H54 (cell line): ENCODE measurements at regions not wholly inside any gene's neighbourhood (a gene's known extent, or its start where the extent isn't known, plus 50 kb on each side); places are given as distances from the start of the nearest gene placed in this dataset.

Experiments used
- DNase-seq: peaks from one replicate; pipeline ENCODE4 v3.0.0; 2011; ENCODE audit warnings: low spot score, mixed read lengths; ENCODE audit not compliant: insufficient read length
- FAIRE-seq: peaks from 3 replicates; lab custom pipeline; 2011; peaks lifted over from hg19 to GRCh38; lab: Jason Lieb, UNC
- POLR2A ChIP-seq: IDR thresholded peaks from 2 replicates; pipeline ENCODE4 v1.6.1; 2011; ENCODE audit warnings: low read depth, mild to moderate bottlenecking, low read length

GRCh38 chr7:3232228-3232627, 68.8 kb upstream of the SDK1 start:
- no peak for FAIRE-seq
- no peak for DNase-seq
- TF ChIP-seq POLR2A, result no peak

GRCh38 chr7:3233301-3233700, 67.8 kb upstream of the SDK1 start:
- TF ChIP-seq POLR2A, result no peak
- no peak for FAIRE-seq
- no peak for DNase-seq

- DNase-seq (no peak), FAIRE-seq (no peak)
- TF ChIP-seq POLR2A, result no peak
Measured at GRCh38 chr7:3234051-3234450, 67.0 kb upstream of the SDK1 start.

GRCh38 chr7:3234851-3235250, 66.2 kb upstream of the SDK1 start:
- FAIRE-seq (no peak), DNase-seq (no peak)
- no peak for TF ChIP-seq POLR2A

GRCh38 chr7:3235322-3235721, 65.7 kb upstream of the SDK1 start:
- FAIRE-seq (no peak), DNase-seq (no peak)
- TF ChIP-seq POLR2A, result no peak

- FAIRE-seq (no peak), DNase-seq (no peak)
- no peak for TF ChIP-seq POLR2A
Measured at GRCh38 chr7:3236268-3236667, 64.8 kb upstream of the SDK1 start.

- TF ChIP-seq POLR2A, result no peak
- FAIRE-seq, result no peak
Measured at GRCh38 chr7:3238525-3239210, 62.4 kb upstream of the SDK1 start.

GRCh38 chr7:3239291-3239691, 61.8 kb upstream of the SDK1 start:
- FAIRE-seq (no peak), DNase-seq (no peak)
- no peak for TF ChIP-seq POLR2A

More at GRCh38 chr7:3238525-3239210, 62.4 kb upstream of the SDK1 start:
- no peak for DNase-seq

- TF ChIP-seq POLR2A, result no peak
- FAIRE-seq (no peak), DNase-seq (no peak)
Measured at GRCh38 chr7:3240826-3241430, 60.1 kb upstream of the SDK1 start.

GRCh38 chr7:3241686-3242258, 59.3 kb upstream of the SDK1 start:
- DNase-seq (no peak), FAIRE-seq (no peak)
- TF ChIP-seq POLR2A, result no peak

- no peak for TF ChIP-seq POLR2A
- FAIRE-seq (no peak), DNase-seq (no peak)
Measured at GRCh38 chr7:3242398-3242972, 58.6 kb upstream of the SDK1 start.

GRCh38 chr7:3243256-3243655, 57.8 kb upstream of the SDK1 start:
- TF ChIP-seq POLR2A, result no peak
- DNase-seq (no peak), FAIRE-seq (no peak)

GRCh38 chr7:3243680-3244079, 57.4 kb upstream of the SDK1 start:
- TF ChIP-seq POLR2A, result no peak
- FAIRE-seq (no peak), DNase-seq (no peak)

GRCh38 chr7:3244241-3244814, 56.7 kb upstream of the SDK1 start:
- DNase-seq (peak; percentile 78), FAIRE-seq (peak; percentile 83)
- no peak for TF ChIP-seq POLR2A
